NCI-H2227 (cell line): ENCODE measurements at regions not wholly inside any gene's neighbourhood (a gene's known extent, or its start where the extent isn't known, plus 50 kb on each side); places are given as distances from the start of the nearest gene placed in this dataset.

Source experiments
- DNase-seq: peaks from one replicate; lab custom pipeline; 2025; ENCODE audit not compliant: unreplicated experiment; lab: John Stamatoyannopoulos, UW

GRCh38 chr5:162484095-162484494, 416.5 kb downstream of the GABRG2 start:
- no peak for DNase-seq

- DNase-seq: no peak
These were observed 417.4 kb downstream of the GABRG2 start for GRCh38 chr5:162484986-162485385.

- DNase-seq: no peak
These were observed 418.2 kb downstream of the GABRG2 start for GRCh38 chr5:162485666-162486292.

- DNase-seq: no peak
These were observed 420.3 kb downstream of the GABRG2 start for GRCh38 chr5:162487528-162488525.

GRCh38 chr5:162496100-162496808, 428.7 kb downstream of the GABRG2 start:
- no peak for DNase-seq

- DNase-seq: no peak
These were observed 429.9 kb downstream of the GABRG2 start for GRCh38 chr5:162497455-162497854.

- DNase-seq: no peak
These were observed 435.2 kb downstream of the GABRG2 start for GRCh38 chr5:162502780-162503179.

GRCh38 chr5:162503796-162504195, 436.2 kb downstream of the GABRG2 start:
- no peak for DNase-seq

- no peak for DNase-seq
These were observed 445.5 kb downstream of the GABRG2 start for GRCh38 chr5:162512935-162513565.

- no peak for DNase-seq
These were observed 446.5 kb downstream of the GABRG2 start for GRCh38 chr5:162514116-162514515.

- DNase-seq: no peak
These were observed 453.3 kb downstream of the GABRG2 start for GRCh38 chr5:162520878-162521277.

- no peak for DNase-seq
These were observed 461.6 kb downstream of the GABRG2 start for GRCh38 chr5:162529209-162529608.

GRCh38 chr5:162529886-162530285, 462.3 kb downstream of the GABRG2 start:
- no peak for DNase-seq

- no peak for DNase-seq
These were observed 475.9 kb downstream of the GABRG2 start for GRCh38 chr5:162543437-162543836.

- no peak for DNase-seq
These were observed 477.3 kb downstream of the GABRG2 start for GRCh38 chr5:162544905-162545304.

- DNase-seq: no peak
These were observed 482.7 kb downstream of the GABRG2 start for GRCh38 chr5:162550236-162550635.

GRCh38 chr5:162558120-162558519, 490.5 kb downstream of the GABRG2 start:
- DNase-seq: no peak

- no peak for DNase-seq
These were observed 500.1 kb downstream of the GABRG2 start for GRCh38 chr5:162567644-162568043.

- DNase-seq: no peak
These were observed 506.2 kb downstream of the GABRG2 start for GRCh38 chr5:162573758-162574157.

- no peak for DNase-seq
These were observed 524.2 kb downstream of the GABRG2 start for GRCh38 chr5:162591724-162592123.

- DNase-seq: no peak
These were observed 526.3 kb downstream of the GABRG2 start for GRCh38 chr5:162593881-162594280.
